Liver (tissue), 3 donors: ENCODE measurements at regions not wholly inside any gene's neighbourhood (a gene's known extent, or its start where the extent isn't known, plus 50 kb on each side); places are given as distances from the start of the nearest gene placed in this dataset.

Source experiments
- EGR1 ChIP-seq, 2 donors: IDR thresholded peaks; 2 replicates each; pipeline ENCODE4 v1.6.1; 2016 to 2018; ENCODE audit warnings: antibody characterized with exemption in 2 of 2, low read depth in 2 of 2
- FOXA1 ChIP-seq: IDR thresholded peaks from 2 replicates; pipeline ENCODE4 v1.6.1; 2016; ENCODE audit warnings: antibody characterized with exemption
- TF ChIP-seq, protein P1 (sequence below): fragments of 150-350 bp; IDR thresholded peaks from 2 replicates; pipeline ENCODE4 v1.5.1; 2017; ENCODE audit warnings: improper control_type of control experiment, low read depth, low read length; ENCODE audit not compliant: missing input control
- TF ChIP-seq, protein P2 (sequence below): IDR thresholded peaks from 2 replicates; pipeline ENCODE4 v1.6.1; 2016; ENCODE audit warnings: antibody characterized with exemption, mild to moderate bottlenecking
- donor health status: healthy.
- donor health status: healthy.

- TF ChIP-seq, protein P1, sequence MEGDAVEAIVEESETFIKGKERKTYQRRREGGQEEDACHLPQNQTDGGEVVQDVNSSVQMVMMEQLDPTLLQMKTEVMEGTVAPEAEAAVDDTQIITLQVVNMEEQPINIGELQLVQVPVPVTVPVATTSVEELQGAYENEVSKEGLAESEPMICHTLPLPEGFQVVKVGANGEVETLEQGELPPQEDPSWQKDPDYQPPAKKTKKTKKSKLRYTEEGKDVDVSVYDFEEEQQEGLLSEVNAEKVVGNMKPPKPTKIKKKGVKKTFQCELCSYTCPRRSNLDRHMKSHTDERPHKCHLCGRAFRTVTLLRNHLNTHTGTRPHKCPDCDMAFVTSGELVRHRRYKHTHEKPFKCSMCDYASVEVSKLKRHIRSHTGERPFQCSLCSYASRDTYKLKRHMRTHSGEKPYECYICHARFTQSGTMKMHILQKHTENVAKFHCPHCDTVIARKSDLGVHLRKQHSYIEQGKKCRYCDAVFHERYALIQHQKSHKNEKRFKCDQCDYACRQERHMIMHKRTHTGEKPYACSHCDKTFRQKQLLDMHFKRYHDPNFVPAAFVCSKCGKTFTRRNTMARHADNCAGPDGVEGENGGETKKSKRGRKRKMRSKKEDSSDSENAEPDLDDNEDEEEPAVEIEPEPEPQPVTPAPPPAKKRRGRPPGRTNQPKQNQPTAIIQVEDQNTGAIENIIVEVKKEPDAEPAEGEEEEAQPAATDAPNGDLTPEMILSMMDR, result no peak
- no peak for TF ChIP-seq EGR1 (IDR thresholded peaks at IDR 0.05; ENCODE audit: low read depth in 2 of 2)
- TF ChIP-seq, protein P2, sequence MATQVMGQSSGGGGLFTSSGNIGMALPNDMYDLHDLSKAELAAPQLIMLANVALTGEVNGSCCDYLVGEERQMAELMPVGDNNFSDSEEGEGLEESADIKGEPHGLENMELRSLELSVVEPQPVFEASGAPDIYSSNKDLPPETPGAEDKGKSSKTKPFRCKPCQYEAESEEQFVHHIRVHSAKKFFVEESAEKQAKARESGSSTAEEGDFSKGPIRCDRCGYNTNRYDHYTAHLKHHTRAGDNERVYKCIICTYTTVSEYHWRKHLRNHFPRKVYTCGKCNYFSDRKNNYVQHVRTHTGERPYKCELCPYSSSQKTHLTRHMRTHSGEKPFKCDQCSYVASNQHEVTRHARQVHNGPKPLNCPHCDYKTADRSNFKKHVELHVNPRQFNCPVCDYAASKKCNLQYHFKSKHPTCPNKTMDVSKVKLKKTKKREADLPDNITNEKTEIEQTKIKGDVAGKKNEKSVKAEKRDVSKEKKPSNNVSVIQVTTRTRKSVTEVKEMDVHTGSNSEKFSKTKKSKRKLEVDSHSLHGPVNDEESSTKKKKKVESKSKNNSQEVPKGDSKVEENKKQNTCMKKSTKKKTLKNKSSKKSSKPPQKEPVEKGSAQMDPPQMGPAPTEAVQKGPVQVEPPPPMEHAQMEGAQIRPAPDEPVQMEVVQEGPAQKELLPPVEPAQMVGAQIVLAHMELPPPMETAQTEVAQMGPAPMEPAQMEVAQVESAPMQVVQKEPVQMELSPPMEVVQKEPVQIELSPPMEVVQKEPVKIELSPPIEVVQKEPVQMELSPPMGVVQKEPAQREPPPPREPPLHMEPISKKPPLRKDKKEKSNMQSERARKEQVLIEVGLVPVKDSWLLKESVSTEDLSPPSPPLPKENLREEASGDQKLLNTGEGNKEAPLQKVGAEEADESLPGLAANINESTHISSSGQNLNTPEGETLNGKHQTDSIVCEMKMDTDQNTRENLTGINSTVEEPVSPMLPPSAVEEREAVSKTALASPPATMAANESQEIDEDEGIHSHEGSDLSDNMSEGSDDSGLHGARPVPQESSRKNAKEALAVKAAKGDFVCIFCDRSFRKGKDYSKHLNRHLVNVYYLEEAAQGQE, result no peak
- TF ChIP-seq FOXA1, result no peak
Observed at GRCh38 chr6:65935412-65935811, 228.4 kb upstream of the EYS start.
